BLaER1 treated with 17β-estradiol and CSF1 and Interleukin-3, amounts not matched to agents 10 nM and 100 nM (cell line): ENCODE measurements at regions not wholly inside any gene's neighbourhood (a gene's known extent, or its start where the extent isn't known, plus 50 kb on each side); places are given as distances from the start of the nearest gene placed in this dataset.

Experiments used
- H3K27ac ChIP-seq, 11 experiments: shearing (Covaris generic); formaldehyde crosslinking; 2 replicates each; pipeline ENCODE4 v1.8.1; 2022
- H3K27me3 ChIP-seq, 11 experiments: shearing (Covaris generic); formaldehyde crosslinking; 2 replicates each; pipeline ENCODE4 v1.8.1; 2022
- H3K36me3 ChIP-seq, 11 experiments: shearing (Covaris generic); formaldehyde crosslinking; 2 replicates each; pipeline ENCODE4 v1.8.1; 2022
- H3K4me1 ChIP-seq, 10 experiments: shearing (Covaris generic); formaldehyde crosslinking; 2 replicates each; pipeline ENCODE4 v1.8.1; 2022
- H3K4me2 ChIP-seq, 11 experiments: shearing (Covaris generic); formaldehyde crosslinking; 2 replicates each; pipeline ENCODE4 v1.8.1; 2022
- H3K4me3 ChIP-seq, 10 experiments: shearing (Covaris generic); formaldehyde crosslinking; 2 replicates each; pipeline ENCODE4 v1.8.1; 2022
- H3K9ac ChIP-seq, 11 experiments: shearing (Covaris generic); formaldehyde crosslinking; 2 replicates each; pipeline ENCODE4 v1.8.1; 2022
- H3K9me3 ChIP-seq, 11 experiments: shearing (Covaris generic); formaldehyde crosslinking; replicated peaks in 1 of 11; 2 replicates each; pipeline ENCODE4 v1.8.1; 2022
- H4K20me1 ChIP-seq, 11 experiments: shearing (Covaris generic); formaldehyde crosslinking; 2 replicates each; pipeline ENCODE4 v1.8.1; 2022
- Cebpa-rat ChIP-seq, 11 experiments: shearing (Covaris generic); IDR thresholded peaks; 2 replicates each; pipeline ENCODE4 v1.8.1; 2022

DNA sequence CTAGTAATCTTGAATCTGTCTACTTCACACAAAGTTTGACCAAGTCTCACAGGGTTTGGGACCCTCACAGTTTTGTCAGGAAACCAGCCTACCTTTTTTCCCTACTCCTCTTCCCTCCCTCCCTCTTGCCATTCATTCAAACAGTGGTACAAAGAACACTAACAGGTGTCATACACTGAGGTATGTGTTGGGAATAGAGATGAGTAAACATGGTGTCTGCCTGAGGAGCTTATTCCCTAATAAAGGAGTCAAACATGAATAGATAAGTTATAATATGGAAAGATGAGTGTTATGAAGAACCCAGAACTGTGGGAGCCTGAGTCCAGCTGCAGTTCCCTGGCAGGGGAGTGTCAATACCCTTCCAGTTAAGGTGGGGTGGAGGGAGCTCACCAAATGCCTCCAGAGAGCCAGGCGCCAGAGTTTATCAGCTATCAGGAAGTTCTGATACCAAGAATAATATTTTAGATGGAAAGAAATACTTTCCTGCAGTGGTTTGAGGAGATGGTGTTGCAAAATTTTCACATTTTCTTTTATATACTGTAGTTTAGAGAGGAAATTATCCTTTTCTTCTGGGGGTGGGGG, 183.4 kb upstream of the NR3C1 start:
- peak overlapping the region in 4 of 11 experiments; percentile 8 to 59 (median 32); a peak in 6 of 22 replicates for H3K27ac ChIP-seq

DNA sequence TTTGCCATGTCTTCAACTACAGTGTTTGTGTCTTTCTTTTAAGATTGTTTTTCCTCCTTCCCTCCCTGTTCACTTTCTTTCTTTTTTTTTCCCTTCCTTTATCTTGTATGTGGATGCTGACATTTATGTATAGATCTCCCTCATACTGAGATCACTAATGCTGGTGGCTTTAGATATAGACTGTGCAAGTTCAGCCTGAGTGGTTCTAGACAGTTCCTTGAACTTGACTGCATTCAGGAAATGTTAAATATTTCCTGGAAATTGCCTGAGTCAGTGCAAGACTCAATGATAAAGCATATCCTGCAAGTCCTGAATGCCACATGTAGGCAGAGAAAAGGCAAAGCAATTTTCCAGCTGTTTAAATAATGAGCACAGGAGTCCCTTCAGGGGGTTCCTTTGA, 182.5 kb upstream of the NR3C1 start:
- Histone ChIP-seq H3K4me2 (peak overlapping the region; percentile 23 to 79 (median 67)), H4K20me1 (no peaks in the 10 kb centered on the region), H3K9ac (no peak overlapping the region; a peak in 1 of 22 replicates), H3K9me3 (peaks cover 0 to 6% (median 0%) of the 10 kb centered on the region in 11 experiments; a peak in 4 of 22 replicates), H3K27ac (peak overlapping the region in 4 of 11 experiments; percentile 8 to 59 (median 32); a peak in 7 of 22 replicates), H3K36me3 (no peaks in the 10 kb centered on the region), H3K27me3 (no peaks in the 10 kb centered on the region), H3K4me3 (no peak overlapping the region), H3K4me1 (peaks cover 31 to 59% (median 46%) of the 10 kb centered on the region in 10 experiments)
- TF ChIP-seq Cebpa-rat (IDR thresholded peaks at IDR 0.05), result no peak

More for the DNA sequence above, 183.4 kb upstream of the NR3C1 start:
- TF ChIP-seq Cebpa-rat (IDR thresholded peaks at IDR 0.05), result no peak
- Histone ChIP-seq H3K4me2 (peak overlapping the region in 9 of 11 experiments; percentile 46 to 79 (median 67); a peak in 15 of 22 replicates), H3K4me3 (no peak overlapping the region), H3K36me3 (no peaks in the 10 kb centered on the region), H4K20me1 (no peaks in the 10 kb centered on the region), H3K9ac (no peak overlapping the region; a peak in 1 of 22 replicates), H3K9me3 (peaks cover 0 to 6% (median 0%) of the 10 kb centered on the region in 11 experiments; a peak in 4 of 22 replicates), H3K4me1 (peaks cover 34 to 63% (median 51%) of the 10 kb centered on the region in 10 experiments), H3K27me3 (no peaks in the 10 kb centered on the region)

GRCh38 chr5:143583409-143583808, 179.9 kb upstream of the NR3C1 start:
- TF ChIP-seq Cebpa-rat (IDR thresholded peaks at IDR 0.05), result no peak
- Histone ChIP-seq H3K9me3 (peaks cover 0 to 13% (median 0%) of the 10 kb centered on the region in 11 experiments; a peak in 5 of 22 replicates), H3K4me1 (peaks cover 31 to 47% (median 39%) of the 10 kb centered on the region in 10 experiments), H4K20me1 (no peaks in the 10 kb centered on the region), H3K4me3 (no peak overlapping the region), H3K36me3 (no peaks in the 10 kb centered on the region), H3K9ac (no peak overlapping the region), H3K27ac (peak overlapping the region in 7 of 11 experiments; percentile 11 to 22 (median 19); a peak in 7 of 22 replicates), H3K27me3 (no peaks in the 10 kb centered on the region), H3K4me2 (peak overlapping the region; percentile 8 to 47 (median 29); a peak in 18 of 22 replicates)

GRCh38 chr5:143582869-143583268, 179.4 kb upstream of the NR3C1 start:
- Histone ChIP-seq H3K4me2 (peak overlapping the region; percentile 8 to 47 (median 29); a peak in 16 of 22 replicates), H3K4me1 (peaks cover 30 to 42% (median 35%) of the 10 kb centered on the region in 10 experiments), H3K9ac (no peak overlapping the region), H3K4me3 (no peak overlapping the region), H3K36me3 (no peaks in the 10 kb centered on the region), H3K27me3 (no peaks in the 10 kb centered on the region), H4K20me1 (no peaks in the 10 kb centered on the region), H3K9me3 (peaks cover 0 to 13% (median 0%) of the 10 kb centered on the region in 11 experiments; a peak in 5 of 22 replicates), H3K27ac (peak overlapping the region in 5 of 11 experiments; percentile 11 to 22 (median 19); a peak in 4 of 22 replicates)
- TF ChIP-seq Cebpa-rat (IDR thresholded peaks at IDR 0.05), result no peak

DNA sequence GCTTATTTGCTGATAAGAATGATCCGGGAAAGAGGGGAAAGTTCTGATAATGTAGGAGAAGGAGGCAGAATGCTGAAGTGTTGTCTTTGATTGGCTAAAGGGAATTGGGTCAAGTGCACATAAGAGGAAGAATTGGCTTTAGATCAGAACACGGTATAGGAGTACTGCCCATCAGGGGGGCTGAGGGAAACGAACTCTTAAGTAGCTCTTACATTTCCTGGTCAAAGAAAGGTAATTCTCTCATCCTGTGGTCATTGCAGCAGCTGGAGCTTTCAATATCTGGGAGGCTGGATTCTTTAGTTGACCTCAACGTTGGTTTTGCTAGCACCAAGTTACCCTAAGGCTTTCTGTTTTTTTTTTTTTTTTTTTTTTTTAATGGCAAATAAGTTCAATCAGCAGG, 178.7 kb upstream of the NR3C1 start:
- Histone ChIP-seq H4K20me1 (no peaks in the 10 kb centered on the region), H3K27ac (no peak overlapping the region), H3K9me3 (peaks cover 0 to 19% (median 0%) of the 10 kb centered on the region in 11 experiments; a peak in 5 of 22 replicates), H3K9ac (no peak overlapping the region), H3K4me2 (peak overlapping the region in 1 of 11 experiments; percentile 24; a peak in 1 of 22 replicates), H3K4me1 (peaks cover 29 to 39% (median 34%) of the 10 kb centered on the region in 10 experiments), H3K36me3 (no peaks in the 10 kb centered on the region), H3K4me3 (no peak overlapping the region), H3K27me3 (no peaks in the 10 kb centered on the region)
- TF ChIP-seq Cebpa-rat (IDR thresholded peaks at IDR 0.05), result no peak

DNA sequence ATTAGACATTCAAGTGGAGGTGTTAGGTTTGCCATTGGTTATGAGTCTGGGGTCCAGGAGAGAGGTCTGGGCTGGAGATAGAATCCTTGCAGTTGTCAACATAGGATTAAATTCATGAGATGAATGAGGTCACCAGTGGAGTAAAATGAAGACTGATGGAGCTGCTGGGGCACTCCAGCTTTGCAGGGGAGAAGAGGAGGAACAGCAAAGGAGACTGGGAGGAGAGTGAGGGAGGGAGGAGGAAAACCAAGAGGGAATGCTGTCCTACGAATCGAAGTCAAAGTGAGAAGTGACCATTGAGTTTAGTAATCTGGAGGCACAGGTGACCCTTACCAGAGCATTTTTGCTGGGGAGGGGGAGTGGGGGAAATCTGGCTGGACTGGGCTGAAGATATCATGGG, 178.2 kb upstream of the NR3C1 start:
- no peak for TF ChIP-seq Cebpa-rat (IDR thresholded peaks at IDR 0.05)
- no peak overlapping the region for H3K4me3 ChIP-seq
- H3K4me1 ChIP-seq, result peaks cover 25 to 37% (median 29%) of the 10 kb centered on the region in 10 experiments
- H3K9me3 ChIP-seq, result peaks cover 0 to 19% (median 0%) of the 10 kb centered on the region in 11 experiments; a peak in 6 of 22 replicates
- no peaks in the 10 kb centered on the region for H4K20me1 ChIP-seq
- H3K4me2 ChIP-seq, result no peak overlapping the region
- no peak overlapping the region for H3K9ac ChIP-seq
- no peak overlapping the region for H3K27ac ChIP-seq
- no peaks in the 10 kb centered on the region for H3K27me3 ChIP-seq
- no peaks in the 10 kb centered on the region for H3K36me3 ChIP-seq

DNA sequence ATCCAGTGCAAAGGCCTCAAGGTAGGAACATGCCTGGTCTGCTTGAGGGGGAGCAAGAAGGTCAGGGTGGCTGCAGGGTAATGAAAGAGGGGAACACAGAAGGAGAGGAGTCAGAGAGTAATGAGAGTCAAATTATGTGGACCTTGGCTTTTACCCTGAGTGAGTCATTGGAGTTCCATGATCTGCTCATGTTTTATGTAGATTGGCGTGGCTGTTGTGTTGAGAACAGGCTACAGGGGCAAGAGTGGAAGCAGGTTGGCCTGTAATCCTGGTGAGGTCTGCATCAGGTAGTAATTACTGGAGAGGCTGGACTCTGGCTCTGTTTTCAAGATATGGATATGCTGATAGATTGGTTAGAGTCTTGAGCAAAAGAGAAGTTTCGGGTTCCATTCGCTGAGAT, 177.7 kb upstream of the NR3C1 start:
- no peak for TF ChIP-seq Cebpa-rat (IDR thresholded peaks at IDR 0.05)
- Histone ChIP-seq H4K20me1 (no peaks in the 10 kb centered on the region), H3K4me2 (no peak overlapping the region), H3K27me3 (no peaks in the 10 kb centered on the region), H3K4me3 (no peak overlapping the region), H3K9me3 (peaks cover 0 to 19% (median 0%) of the 10 kb centered on the region in 11 experiments; a peak in 6 of 22 replicates), H3K36me3 (no peaks in the 10 kb centered on the region), H3K4me1 (peaks cover 20 to 37% (median 24%) of the 10 kb centered on the region in 10 experiments), H3K27ac (no peak overlapping the region), H3K9ac (no peak overlapping the region)

GRCh38 chr5:143576711-143577484, 173.4 kb upstream of the NR3C1 start:
- H3K27me3 ChIP-seq, result no peaks in the 10 kb centered on the region
- peaks cover 0 to 19% (median 0%) of the 10 kb centered on the region in 11 experiments; a peak in 5 of 22 replicates for H3K9me3 ChIP-seq
- H4K20me1 ChIP-seq, result no peaks in the 10 kb centered on the region
- peaks cover 0 to 48% (median 19%) of the 10 kb centered on the region in 10 experiments; a peak in 19 of 20 replicates for H3K4me1 ChIP-seq
- no peak overlapping the region for H3K9ac ChIP-seq
- 0 out of 22 replicates have a peak overlapping the region, but pooled peaks of 1 of the 11 experiments have one; percentile 0 for H3K4me2 ChIP-seq
- no peak overlapping the region for H3K27ac ChIP-seq
- H3K36me3 ChIP-seq, result no peaks in the 10 kb centered on the region
- no peak overlapping the region for H3K4me3 ChIP-seq
- TF ChIP-seq Cebpa-rat (IDR thresholded peaks at IDR 0.05), result no peak

- H3K4me1 ChIP-seq, result peaks cover 0 to 57% (median 19%) of the 10 kb centered on the region in 10 experiments; a peak in 19 of 20 replicates
- H3K27ac ChIP-seq, result peak overlapping the region in 2 of 11 experiments; percentile 83 to 87; a peak in 3 of 22 replicates
- H3K4me3 ChIP-seq, result no peak overlapping the region
- peak overlapping the region in 4 of 11 experiments; percentile 2 to 72 (median 62); a peak in 6 of 22 replicates for H3K4me2 ChIP-seq
- no peaks in the 10 kb centered on the region for H3K27me3 ChIP-seq
- TF ChIP-seq Cebpa-rat (IDR thresholded peaks at IDR 0.05), result no peak
- peaks cover 0 to 15% (median 0%) of the 10 kb centered on the region in 11 experiments; a peak in 5 of 22 replicates for H3K9me3 ChIP-seq
- no peaks in the 10 kb centered on the region for H3K36me3 ChIP-seq
- no peak overlapping the region for H3K9ac ChIP-seq
- no peaks in the 10 kb centered on the region for H4K20me1 ChIP-seq
Observed at GRCh38 chr5:143575286-143575685, 171.8 kb upstream of the NR3C1 start.
